DND-41 (cell line): ENCODE measurements at regions not wholly inside any gene's neighbourhood (a gene's known extent, or its start where the extent isn't known, plus 50 kb on each side); places are given as distances from the start of the nearest gene placed in this dataset.

Experiments
- EZH2 ChIP-seq: IDR thresholded peaks from 3 replicates; pipeline ENCODE4 v1.6.1; 2012; ENCODE audit warnings: borderline replicate concordance, low read depth, mild to moderate bottlenecking, moderate library complexity, low read length, inconsistent platforms; ENCODE audit not compliant: severe bottlenecking
- TF ChIP-seq, protein P1 (sequence below): IDR thresholded peaks from 2 replicates; pipeline ENCODE4 v1.5.1; 2012; ENCODE audit warnings: borderline replicate concordance, low read length, moderate library complexity, mild to moderate bottlenecking; ENCODE audit not compliant: poor library complexity, severe bottlenecking; ENCODE audit errors: extremely low read depth

GRCh38 chr9:28929433-28929832 is 1356.2 kb upstream of the C9orf72 start:
- no peak for TF ChIP-seq EZH2
- TF ChIP-seq, protein P1, sequence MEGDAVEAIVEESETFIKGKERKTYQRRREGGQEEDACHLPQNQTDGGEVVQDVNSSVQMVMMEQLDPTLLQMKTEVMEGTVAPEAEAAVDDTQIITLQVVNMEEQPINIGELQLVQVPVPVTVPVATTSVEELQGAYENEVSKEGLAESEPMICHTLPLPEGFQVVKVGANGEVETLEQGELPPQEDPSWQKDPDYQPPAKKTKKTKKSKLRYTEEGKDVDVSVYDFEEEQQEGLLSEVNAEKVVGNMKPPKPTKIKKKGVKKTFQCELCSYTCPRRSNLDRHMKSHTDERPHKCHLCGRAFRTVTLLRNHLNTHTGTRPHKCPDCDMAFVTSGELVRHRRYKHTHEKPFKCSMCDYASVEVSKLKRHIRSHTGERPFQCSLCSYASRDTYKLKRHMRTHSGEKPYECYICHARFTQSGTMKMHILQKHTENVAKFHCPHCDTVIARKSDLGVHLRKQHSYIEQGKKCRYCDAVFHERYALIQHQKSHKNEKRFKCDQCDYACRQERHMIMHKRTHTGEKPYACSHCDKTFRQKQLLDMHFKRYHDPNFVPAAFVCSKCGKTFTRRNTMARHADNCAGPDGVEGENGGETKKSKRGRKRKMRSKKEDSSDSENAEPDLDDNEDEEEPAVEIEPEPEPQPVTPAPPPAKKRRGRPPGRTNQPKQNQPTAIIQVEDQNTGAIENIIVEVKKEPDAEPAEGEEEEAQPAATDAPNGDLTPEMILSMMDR: no peak
